GM19043 (cell line): ENCODE measurements at regions not wholly inside any gene's neighbourhood (a gene's known extent, or its start where the extent isn't known, plus 50 kb on each side); places are given as distances from the start of the nearest gene placed in this dataset.
"Not testable (repeated sequence)": the region's sequence is repeated elsewhere in the genome, so short reads cannot be mapped to it uniquely, and the experiment has no call there.

Experiments used
- ATAC-seq: cut with Tn5 transposase; IDR thresholded peaks from one replicate; pipeline ENCODE4 v1.9.1; 2021; ENCODE audit warnings: low read depth; ENCODE audit not compliant: unreplicated experiment

GRCh38 chr12:59365133-59365532 lies 230.7 kb upstream of the SLC16A7 start:
- ATAC-seq = no peak

GRCh38 chr12:59357811-59358210 lies 238.0 kb upstream of the SLC16A7 start:
- no peak for ATAC-seq

- ATAC-seq = not testable (repeated sequence)
These were observed 249.6 kb upstream of the SLC16A7 start for GRCh38 chr12:59346248-59346647.

- ATAC-seq = no peak
These were observed 250.4 kb upstream of the SLC16A7 start for GRCh38 chr12:59345406-59345805.

- ATAC-seq = no peak
These were observed 251.6 kb upstream of the SLC16A7 start for GRCh38 chr12:59344224-59344623.

GRCh38 chr12:59329462-59329861 lies 266.4 kb upstream of the SLC16A7 start:
- ATAC-seq = no peak

- not testable (repeated sequence) for ATAC-seq
These were observed 267.3 kb upstream of the SLC16A7 start for GRCh38 chr12:59328395-59329075.

GRCh38 chr12:59326457-59326856 lies 269.4 kb upstream of the SLC16A7 start:
- not testable (repeated sequence) for ATAC-seq

- ATAC-seq = no peak
These were observed 273.4 kb upstream of the SLC16A7 start for GRCh38 chr12:59322473-59322872.

- no peak for ATAC-seq
These were observed 274.6 kb upstream of the SLC16A7 start for GRCh38 chr12:59321278-59321677.

GRCh38 chr12:59320112-59320511 lies 275.7 kb upstream of the SLC16A7 start:
- ATAC-seq = no peak

GRCh38 chr12:59318940-59319339 lies 276.9 kb upstream of the SLC16A7 start:
- ATAC-seq = no peak

- ATAC-seq = no peak
These were observed 278.2 kb upstream of the SLC16A7 start for GRCh38 chr12:59317598-59317997.

GRCh38 chr12:59316938-59317337 lies 278.9 kb upstream of the SLC16A7 start:
- ATAC-seq = no peak

- not testable (repeated sequence) for ATAC-seq
These were observed 279.5 kb upstream of the SLC16A7 start for GRCh38 chr12:59316354-59316753.

GRCh38 chr12:59314209-59314608 lies 281.6 kb upstream of the SLC16A7 start:
- no peak for ATAC-seq

GRCh38 chr12:59304077-59304721 lies 291.6 kb upstream of the SLC16A7 start:
- no peak for ATAC-seq

- no peak for ATAC-seq
These were observed 297.5 kb upstream of the SLC16A7 start for GRCh38 chr12:59298296-59298695.

GRCh38 chr12:59294221-59294620 lies 301.6 kb upstream of the SLC16A7 start:
- no peak for ATAC-seq

- ATAC-seq = no peak
These were observed 312.8 kb upstream of the SLC16A7 start for GRCh38 chr12:59282999-59283398.

- not testable (repeated sequence) for ATAC-seq
These were observed 322.3 kb upstream of the SLC16A7 start for GRCh38 chr12:59273561-59273960.

- no peak for ATAC-seq
These were observed 327.5 kb upstream of the SLC16A7 start for GRCh38 chr12:59268295-59268809.
